ENCODE measurements at regions not wholly inside any gene's neighbourhood (a gene's known extent, or its start where the extent isn't known, plus 50 kb on each side); places are given as distances from the start of the nearest gene placed in this dataset.

- ChIA-PET CTCF (no interaction called here), POLR2A (no interaction called here)
- TF ChIP-seq SP1 (IDR thresholded peaks at IDR 0.05) (no peak), FOXA1 (IDR thresholded peaks at IDR 0.05) (no peak), CTBP1 (IDR thresholded peaks at IDR 0.05; ENCODE audit: borderline replicate concordance) (no peak), ARNT (IDR thresholded peaks at IDR 0.05) (no peak), FOXK2 (IDR thresholded peaks at IDR 0.05) (no peak), HDGF (IDR thresholded peaks at IDR 0.05; ENCODE audit: borderline replicate concordance) (no peak), PKNOX1 (IDR thresholded peaks at IDR 0.05) (no peak), FOXM1 (IDR thresholded peaks at IDR 0.05; ENCODE audit: borderline replicate concordance) (no peak), TARDBP (IDR thresholded peaks at IDR 0.05) (no peak), L3MBTL2 (conservative IDR thresholded peaks at IDR 0.05) (no peak), NFRKB (IDR thresholded peaks at IDR 0.05) (no peak), BHLHE40 (IDR thresholded peaks at IDR 0.05; ENCODE audit: borderline replicate concordance) (no peak)
- DNase-seq (ENCODE audit: extremely low spot score) = no peak
Observed at GRCh38 chr4:79623021-79623870, 215.2 kb upstream of the GK2 start.

GRCh38 chr4:79621061-79621460 is 213.0 kb upstream of the GK2 start:
- ChIA-PET POLR2A (no interaction called here), CTCF (no interaction called here)
- TF ChIP-seq TARDBP (IDR thresholded peaks at IDR 0.05) = no peak
- no peak for TF ChIP-seq SUZ12 (IDR thresholded peaks at IDR 0.05)
- no peak for TF ChIP-seq NFRKB (IDR thresholded peaks at IDR 0.05)
- TF ChIP-seq FOXK2 (IDR thresholded peaks at IDR 0.05) = no peak
- TF ChIP-seq HDGF (IDR thresholded peaks at IDR 0.05; ENCODE audit: borderline replicate concordance) = no peak
- no peak for TF ChIP-seq FOXA1 (IDR thresholded peaks at IDR 0.05)
- no peak for TF ChIP-seq L3MBTL2 (conservative IDR thresholded peaks at IDR 0.05)
- TF ChIP-seq FOXM1 (IDR thresholded peaks at IDR 0.05; ENCODE audit: borderline replicate concordance) = no peak
- TF ChIP-seq ZNF384 (IDR thresholded peaks at IDR 0.05) = no peak
- TF ChIP-seq SP1 (IDR thresholded peaks at IDR 0.05) = no peak
- no peak for TF ChIP-seq ELF4 (IDR thresholded peaks at IDR 0.05)
- TF ChIP-seq LEF1 (IDR thresholded peaks at IDR 0.05; ENCODE audit: borderline replicate concordance) = no peak
- no peak for TF ChIP-seq CTBP1 (IDR thresholded peaks at IDR 0.05; ENCODE audit: borderline replicate concordance)
- TF ChIP-seq PKNOX1 (IDR thresholded peaks at IDR 0.05) = no peak
- TF ChIP-seq BHLHE40 (IDR thresholded peaks at IDR 0.05; ENCODE audit: borderline replicate concordance) = no peak
- no peak for DNase-seq (ENCODE audit: extremely low spot score)

GRCh38 chr4:79620617-79621016 is 212.6 kb upstream of the GK2 start:
- POLR2A ChIA-PET = no interaction called here
- TF ChIP-seq BHLHE40 (IDR thresholded peaks at IDR 0.05; ENCODE audit: borderline replicate concordance) (no peak), SP1 (IDR thresholded peaks at IDR 0.05) (no peak), FOXM1 (IDR thresholded peaks at IDR 0.05; ENCODE audit: borderline replicate concordance) (no peak), L3MBTL2 (conservative IDR thresholded peaks at IDR 0.05) (no peak), ZNF384 (IDR thresholded peaks at IDR 0.05) (no peak), NFRKB (IDR thresholded peaks at IDR 0.05) (no peak), ELF4 (IDR thresholded peaks at IDR 0.05) (no peak), FOXA1 (IDR thresholded peaks at IDR 0.05) (no peak), ARNT (IDR thresholded peaks at IDR 0.05) (no peak), FOXK2 (IDR thresholded peaks at IDR 0.05) (no peak)
- CTCF ChIA-PET = no interaction called here
- DNase-seq (ENCODE audit: extremely low spot score) = no peak

GRCh38 chr4:79613269-79613935 is 205.4 kb upstream of the GK2 start:
- ChIA-PET CTCF (no interaction called here), POLR2A (no interaction called here)
- no peak for DNase-seq (ENCODE audit: extremely low spot score)
- no peak for TF ChIP-seq FOXK2 (IDR thresholded peaks at IDR 0.05)
- no peak for TF ChIP-seq ELF4 (IDR thresholded peaks at IDR 0.05)
- TF ChIP-seq FOXA1 (IDR thresholded peaks at IDR 0.05) = no peak
- TF ChIP-seq ZNF384 (IDR thresholded peaks at IDR 0.05) = no peak
- TF ChIP-seq TARDBP (IDR thresholded peaks at IDR 0.05) = no peak
- TF ChIP-seq NFRKB (IDR thresholded peaks at IDR 0.05) = no peak
- no peak for TF ChIP-seq HDGF (IDR thresholded peaks at IDR 0.05; ENCODE audit: borderline replicate concordance)
- no peak for TF ChIP-seq L3MBTL2 (conservative IDR thresholded peaks at IDR 0.05)
- no peak for TF ChIP-seq PKNOX1 (IDR thresholded peaks at IDR 0.05)
- no peak for TF ChIP-seq SP1 (IDR thresholded peaks at IDR 0.05)
- no peak for TF ChIP-seq SUZ12 (IDR thresholded peaks at IDR 0.05)

GRCh38 chr4:79611026-79611425 is 203.0 kb upstream of the GK2 start:
- ChIA-PET CTCF (no interaction called here), POLR2A (no interaction called here)
- DNase-seq (ENCODE audit: extremely low spot score) = no peak
- no peak for TF ChIP-seq ELF4 (IDR thresholded peaks at IDR 0.05)
- no peak for TF ChIP-seq CTBP1 (IDR thresholded peaks at IDR 0.05; ENCODE audit: borderline replicate concordance)
- TF ChIP-seq HDGF (IDR thresholded peaks at IDR 0.05; ENCODE audit: borderline replicate concordance) = no peak
- TF ChIP-seq BHLHE40 (IDR thresholded peaks at IDR 0.05; ENCODE audit: borderline replicate concordance) = no peak
- no peak for TF ChIP-seq SP1 (IDR thresholded peaks at IDR 0.05)

- POLR2A ChIA-PET = no interaction called here
- no peak for TF ChIP-seq SUZ12 (IDR thresholded peaks at IDR 0.05)
- TF ChIP-seq HDGF (IDR thresholded peaks at IDR 0.05; ENCODE audit: borderline replicate concordance) = no peak
- TF ChIP-seq SP1 (IDR thresholded peaks at IDR 0.05) = no peak
- no peak for TF ChIP-seq ZNF384 (IDR thresholded peaks at IDR 0.05)
- TF ChIP-seq FOXA1 (IDR thresholded peaks at IDR 0.05) = no peak
- no peak for TF ChIP-seq ARNT (IDR thresholded peaks at IDR 0.05)
- DNase-seq (ENCODE audit: extremely low spot score) = no peak
- CTCF ChIA-PET = no interaction called here
Observed at GRCh38 chr4:79609817-79610216, 201.8 kb upstream of the GK2 start.

All from HEK293T (cell line).